PC-9 (cell line): ENCODE measurements at regions not wholly inside any gene's neighbourhood (a gene's known extent, or its start where the extent isn't known, plus 50 kb on each side); places are given as distances from the start of the nearest gene placed in this dataset.

Experiments used
- EZH2 ChIP-seq: fragments of 200-600 bp; sonication (generic); IDR thresholded peaks from 2 replicates; pipeline ENCODE4 v1.8.0; 2017; ENCODE audit warnings: antibody characterized with exemption, low read depth
- TF ChIP-seq, protein P1 (sequence below): fragments of 200-600 bp; sonication (generic); conservative IDR thresholded peaks from 2 replicates; pipeline ENCODE4 v1.6.1; 2017; ENCODE audit warnings: mixed run types, antibody characterized with exemption, mild to moderate bottlenecking, moderate library complexity

DNA sequence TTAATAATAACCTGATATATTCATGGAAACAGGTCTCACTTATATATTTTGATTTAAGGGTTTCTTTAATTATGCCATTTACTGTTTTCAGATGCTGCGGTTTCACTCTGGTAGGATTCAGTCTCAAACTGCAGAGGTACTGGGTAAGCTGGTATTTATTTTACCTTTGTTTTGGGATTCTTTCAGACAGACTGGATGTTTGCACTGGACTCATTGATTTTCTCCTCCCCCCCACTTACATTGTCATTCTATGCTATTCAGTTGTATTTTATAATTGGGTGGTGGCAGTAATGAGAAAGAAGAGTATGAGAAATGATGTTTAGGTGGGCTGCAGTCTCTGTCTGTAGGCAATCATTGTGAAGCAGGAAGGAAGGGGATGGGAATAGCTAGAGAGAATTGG, 155.6 kb downstream of the AQP4 start:
- TF ChIP-seq, protein P1, sequence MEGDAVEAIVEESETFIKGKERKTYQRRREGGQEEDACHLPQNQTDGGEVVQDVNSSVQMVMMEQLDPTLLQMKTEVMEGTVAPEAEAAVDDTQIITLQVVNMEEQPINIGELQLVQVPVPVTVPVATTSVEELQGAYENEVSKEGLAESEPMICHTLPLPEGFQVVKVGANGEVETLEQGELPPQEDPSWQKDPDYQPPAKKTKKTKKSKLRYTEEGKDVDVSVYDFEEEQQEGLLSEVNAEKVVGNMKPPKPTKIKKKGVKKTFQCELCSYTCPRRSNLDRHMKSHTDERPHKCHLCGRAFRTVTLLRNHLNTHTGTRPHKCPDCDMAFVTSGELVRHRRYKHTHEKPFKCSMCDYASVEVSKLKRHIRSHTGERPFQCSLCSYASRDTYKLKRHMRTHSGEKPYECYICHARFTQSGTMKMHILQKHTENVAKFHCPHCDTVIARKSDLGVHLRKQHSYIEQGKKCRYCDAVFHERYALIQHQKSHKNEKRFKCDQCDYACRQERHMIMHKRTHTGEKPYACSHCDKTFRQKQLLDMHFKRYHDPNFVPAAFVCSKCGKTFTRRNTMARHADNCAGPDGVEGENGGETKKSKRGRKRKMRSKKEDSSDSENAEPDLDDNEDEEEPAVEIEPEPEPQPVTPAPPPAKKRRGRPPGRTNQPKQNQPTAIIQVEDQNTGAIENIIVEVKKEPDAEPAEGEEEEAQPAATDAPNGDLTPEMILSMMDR = no peak
- TF ChIP-seq EZH2 = no peak
